PFSK-1 (cell line): ENCODE measurements at regions not wholly inside any gene's neighbourhood (a gene's known extent, or its start where the extent isn't known, plus 50 kb on each side); places are given as distances from the start of the nearest gene placed in this dataset.

Experiments used
- POLR2AphosphoS5 ChIP-seq: IDR thresholded peaks from 2 replicates; pipeline ENCODE4 v1.6.1; 2012; ENCODE audit warnings: low read depth, mild to moderate bottlenecking, control low read depth, low read length, moderate library complexity
- TAF1 ChIP-seq: IDR thresholded peaks from 2 replicates; pipeline ENCODE4 v1.6.1; 2012; ENCODE audit warnings: low read length, control low read depth, borderline replicate concordance; ENCODE audit not compliant: insufficient read depth

- TF ChIP-seq TAF1, result no peak
- no peak for TF ChIP-seq POLR2AphosphoS5
These were observed 258.6 kb downstream of the STIM2 start for GRCh38 chr4:27119239-27119638.
